ACC112 (cell line): ENCODE measurements at regions not wholly inside any gene's neighbourhood (a gene's known extent, or its start where the extent isn't known, plus 50 kb on each side); places are given as distances from the start of the nearest gene placed in this dataset.

Experiments used
- H2AFZ ChIP-seq: fragments of 200-600 bp; sonication (generic); one replicate; pipeline ENCODE4 v1.6.0; 2017; ENCODE audit warnings: antibody characterized with exemption, low read length; ENCODE audit not compliant: unreplicated experiment
- H3K27ac ChIP-seq: fragments of 200-600 bp; sonication (generic); 2 replicates; pipeline ENCODE4 v1.5.1; 2014; ENCODE audit warnings: low read depth, mild to moderate bottlenecking, antibody characterized with exemption, low read length, moderate library complexity
- H3K27me3 ChIP-seq: fragments of 200-600 bp; sonication (generic); 2 replicates; pipeline ENCODE4 v1.6.1; 2014; ENCODE audit warnings: mild to moderate bottlenecking, antibody characterized with exemption, low read length, moderate library complexity, mixed read lengths; ENCODE audit not compliant: insufficient read depth
- H3K36me3 ChIP-seq: fragments of 200-600 bp; sonication (generic); 2 replicates; pipeline ENCODE4 v1.6.1; 2016; ENCODE audit warnings: mild to moderate bottlenecking, antibody characterized with exemption, low read length, moderate library complexity, mixed read lengths; ENCODE audit not compliant: insufficient read depth
- H3K4me1 ChIP-seq: fragments of 200-600 bp; sonication (generic); one replicate; pipeline ENCODE4 v1.6.1; 2016; ENCODE audit warnings: low read length, mixed read lengths; ENCODE audit not compliant: insufficient read depth, unreplicated experiment, control insufficient read depth
- H3K4me3 ChIP-seq: fragments of 200-600 bp; sonication (generic); 2 replicates; pipeline ENCODE4 v1.5.1; 2014; ENCODE audit warnings: mild to moderate bottlenecking, low read depth, low read length
- H3K79me2 ChIP-seq: fragments of 200-600 bp; sonication (generic); one replicate; pipeline ENCODE4 v1.6.0; 2016; ENCODE audit warnings: low read length; ENCODE audit not compliant: control insufficient read depth, unreplicated experiment, insufficient read depth

- no peak overlapping the region for H3K4me3 ChIP-seq
- no peak overlapping the region for H2AFZ ChIP-seq
- no peaks in the 10 kb centered on the region for H3K27me3 ChIP-seq
- no peaks in the 10 kb centered on the region for H3K79me2 ChIP-seq
- H3K27ac ChIP-seq: no peak overlapping the region
- no peaks in the 10 kb centered on the region for H3K36me3 ChIP-seq
- H3K4me1 ChIP-seq: no peaks in the 10 kb centered on the region
Observed at GRCh38 chr3:78176869-78177268, 1137.0 kb downstream of the ROBO2 start.

DNA sequence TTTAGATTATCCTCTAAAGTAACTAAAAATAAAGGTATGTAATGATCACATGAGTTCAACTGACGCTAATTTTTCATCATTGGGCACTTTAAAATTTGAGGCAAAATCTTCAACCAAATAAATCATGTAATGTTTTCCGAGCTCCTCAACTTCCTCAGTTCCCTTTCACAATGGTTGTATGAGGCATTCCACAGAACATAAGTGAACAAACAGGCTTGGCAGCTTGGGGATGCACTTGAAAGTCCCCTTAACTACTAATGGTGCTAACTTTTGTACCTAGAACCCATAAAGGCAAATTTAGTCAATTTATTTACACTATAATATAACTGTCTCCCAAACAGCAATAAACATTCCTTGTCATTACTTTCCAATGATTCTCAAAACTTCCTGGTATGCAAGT, 1137.9 kb downstream of the ROBO2 start:
- no peaks in the 10 kb centered on the region for H3K79me2 ChIP-seq
- H3K27me3 ChIP-seq: no peaks in the 10 kb centered on the region
- no peak overlapping the region for H2AFZ ChIP-seq
- no peak overlapping the region for H3K4me3 ChIP-seq
- H3K27ac ChIP-seq: no peak overlapping the region
- H3K36me3 ChIP-seq: no peaks in the 10 kb centered on the region
- H3K4me1 ChIP-seq: no peaks in the 10 kb centered on the region

DNA sequence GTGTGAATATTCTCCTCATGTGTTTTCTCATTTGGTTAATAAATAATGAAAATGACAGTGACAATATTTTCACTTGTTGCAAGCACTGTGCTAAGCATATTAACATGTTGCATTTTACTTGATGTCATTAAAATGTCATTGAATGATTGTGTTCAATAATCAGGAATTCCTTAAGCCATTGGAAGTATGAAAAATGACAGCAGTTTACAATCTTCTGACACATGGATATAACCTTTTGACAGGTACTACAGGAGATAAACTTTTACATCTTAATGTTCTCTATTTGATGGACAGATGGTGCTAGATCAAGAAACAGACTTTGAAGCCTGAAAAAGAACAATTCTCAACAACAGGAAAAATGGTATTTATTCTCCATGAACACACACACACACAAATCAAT, 1138.3 kb downstream of the ROBO2 start:
- Histone ChIP-seq H3K27ac (no peak overlapping the region), H3K27me3 (no peaks in the 10 kb centered on the region), H3K4me1 (no peaks in the 10 kb centered on the region), H3K79me2 (no peaks in the 10 kb centered on the region), H3K36me3 (no peaks in the 10 kb centered on the region), H3K4me3 (no peak overlapping the region), H2AFZ (no peak overlapping the region)

DNA sequence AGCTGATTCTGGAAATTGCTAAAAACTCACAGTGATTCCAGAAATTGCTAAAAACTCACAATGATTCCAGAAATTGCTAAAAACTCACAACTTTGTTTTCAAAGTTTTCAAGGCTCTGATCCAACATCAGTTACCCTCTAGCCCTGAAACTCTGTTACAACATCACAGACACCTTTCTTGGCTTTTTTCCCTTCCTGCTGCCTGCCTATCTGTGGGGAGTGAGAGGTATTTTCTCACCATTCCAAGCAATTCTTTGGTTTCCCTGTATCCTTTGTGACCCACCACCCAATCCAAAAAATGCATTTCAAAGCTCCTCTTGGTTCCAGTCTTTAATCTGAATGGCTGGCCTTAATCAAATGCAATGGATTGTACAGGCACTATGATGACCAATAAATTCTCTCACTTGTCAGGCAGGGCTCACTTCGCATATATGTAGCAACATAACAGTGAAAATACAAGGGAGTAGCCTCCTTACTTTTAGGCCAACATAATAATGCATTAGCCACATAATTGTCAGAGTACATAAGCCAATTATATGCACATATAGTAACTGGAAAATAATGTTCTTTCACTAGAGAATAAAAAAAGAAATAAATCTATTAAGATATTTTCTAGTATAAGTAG, 1139.0 kb downstream of the ROBO2 start:
- Histone ChIP-seq H2AFZ (no peak overlapping the region), H3K36me3 (no peaks in the 10 kb centered on the region), H3K27me3 (no peaks in the 10 kb centered on the region), H3K27ac (no peak overlapping the region), H3K4me1 (no peaks in the 10 kb centered on the region), H3K4me3 (no peak overlapping the region), H3K79me2 (no peaks in the 10 kb centered on the region)

- H3K36me3 ChIP-seq: no peaks in the 10 kb centered on the region
- no peaks in the 10 kb centered on the region for H3K79me2 ChIP-seq
- H3K27me3 ChIP-seq: no peaks in the 10 kb centered on the region
- no peak overlapping the region for H2AFZ ChIP-seq
- no peak overlapping the region for H3K27ac ChIP-seq
- H3K4me1 ChIP-seq: no peaks in the 10 kb centered on the region
- H3K4me3 ChIP-seq: no peak overlapping the region
Observed at GRCh38 chr3:78183906-78184599, 1144.2 kb downstream of the ROBO2 start.

GRCh38 chr3:78186404-78186803, 1146.5 kb downstream of the ROBO2 start:
- no peak overlapping the region for H3K27ac ChIP-seq

GRCh38 chr3:78201091-78201490, 1161.2 kb downstream of the ROBO2 start:
- no peak overlapping the region for H3K27ac ChIP-seq
- no peaks in the 10 kb centered on the region for H3K79me2 ChIP-seq
- no peaks in the 10 kb centered on the region for H3K27me3 ChIP-seq
- no peaks in the 10 kb centered on the region for H3K4me1 ChIP-seq
- H2AFZ ChIP-seq: no peak overlapping the region
- no peak overlapping the region for H3K4me3 ChIP-seq
- no peaks in the 10 kb centered on the region for H3K36me3 ChIP-seq

More at GRCh38 chr3:78186404-78186803, 1146.5 kb downstream of the ROBO2 start:
- Histone ChIP-seq H3K36me3 (no peaks in the 10 kb centered on the region), H3K4me3 (no peak overlapping the region), H3K79me2 (no peaks in the 10 kb centered on the region), H3K4me1 (no peaks in the 10 kb centered on the region), H3K27me3 (no peaks in the 10 kb centered on the region), H2AFZ (no peak overlapping the region)

- peak overlapping the region; percentile 69 for H3K4me3 ChIP-seq
- H2AFZ ChIP-seq: peak overlapping the region; percentile 77
- no peaks in the 10 kb centered on the region for H3K79me2 ChIP-seq
- peak overlapping the region; percentile 55 for H3K27ac ChIP-seq
- no peaks in the 10 kb centered on the region for H3K36me3 ChIP-seq
- H3K27me3 ChIP-seq: no peaks in the 10 kb centered on the region
- no peaks in the 10 kb centered on the region for H3K4me1 ChIP-seq
Observed at GRCh38 chr3:78204977-78205376, 1165.1 kb downstream of the ROBO2 start.

DNA sequence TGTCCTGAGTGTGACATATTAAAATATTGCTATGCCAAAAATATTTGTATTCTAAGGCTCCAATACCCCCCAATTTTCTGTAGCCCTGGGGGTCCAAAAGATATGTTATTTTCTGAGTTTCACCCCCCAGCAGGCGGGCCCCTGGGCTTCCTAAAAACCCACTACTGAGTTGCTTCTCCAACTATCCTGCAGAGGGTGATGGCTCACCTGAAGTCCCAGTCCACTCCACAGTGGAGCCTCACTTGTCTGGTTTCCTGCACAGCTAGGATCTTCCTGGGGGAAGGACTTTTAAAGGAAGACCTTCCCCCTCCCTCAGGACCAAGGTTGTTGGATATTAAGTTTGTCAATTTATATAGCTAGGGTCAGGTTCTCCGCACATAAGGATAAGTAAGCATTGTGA, 1181.4 kb downstream of the ROBO2 start:
- no peak overlapping the region for H3K4me3 ChIP-seq
- no peaks in the 10 kb centered on the region for H3K79me2 ChIP-seq
- H3K27ac ChIP-seq: no peak overlapping the region
- no peaks in the 10 kb centered on the region for H3K36me3 ChIP-seq
- no peaks in the 10 kb centered on the region for H3K27me3 ChIP-seq
- H2AFZ ChIP-seq: no peak overlapping the region
- no peaks in the 10 kb centered on the region for H3K4me1 ChIP-seq

DNA sequence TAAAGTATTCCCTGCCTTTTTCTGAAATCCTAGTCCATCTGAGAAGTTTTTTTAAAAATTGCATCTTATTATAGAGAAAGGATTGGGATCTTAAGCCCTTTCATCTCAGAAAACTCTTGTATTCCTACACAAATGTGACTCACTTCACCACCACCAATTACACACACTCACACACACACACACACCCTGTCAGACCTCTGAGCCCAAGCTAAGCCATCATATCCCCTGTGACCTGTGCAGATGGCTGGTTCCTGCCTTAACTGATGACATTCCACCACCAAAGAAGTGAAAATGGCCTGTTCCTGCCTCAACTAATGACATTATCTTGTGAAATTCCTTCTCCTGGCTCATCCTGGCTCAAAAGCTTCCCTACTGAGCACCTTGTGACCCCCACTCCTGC, 1181.9 kb downstream of the ROBO2 start:
- no peak overlapping the region for H2AFZ ChIP-seq
- H3K4me3 ChIP-seq: no peak overlapping the region
- H3K4me1 ChIP-seq: no peaks in the 10 kb centered on the region
- H3K27me3 ChIP-seq: no peaks in the 10 kb centered on the region
- no peaks in the 10 kb centered on the region for H3K79me2 ChIP-seq
- H3K27ac ChIP-seq: no peak overlapping the region
- no peaks in the 10 kb centered on the region for H3K36me3 ChIP-seq

GRCh38 chr3:78235841-78236240, 1195.9 kb downstream of the ROBO2 start:
- Histone ChIP-seq H3K27me3 (no peaks in the 10 kb centered on the region), H3K4me1 (peaks cover 5% of the 10 kb centered on the region), H3K27ac (no peak overlapping the region), H3K4me3 (no peak overlapping the region), H3K79me2 (no peaks in the 10 kb centered on the region), H3K36me3 (no peaks in the 10 kb centered on the region), H2AFZ (no peak overlapping the region)
